ENCODE measurements at regions not wholly inside any gene's neighbourhood (a gene's known extent, or its start where the extent isn't known, plus 50 kb on each side); places are given as distances from the start of the nearest gene placed in this dataset.

- DNase-seq (ENCODE audit: extremely low read depth, low read depth), result no peak
- no peak for TF ChIP-seq CTCF (IDR thresholded peaks at IDR 0.05; ENCODE audit: low read depth, low read length, missing control alignments)
These were observed 162.9 kb upstream of the GATA6 start for GRCh38 chr18:22006458-22006857.

GRCh38 chr18:22009242-22009641, 160.1 kb upstream of the GATA6 start:
- no peak for DNase-seq (ENCODE audit: extremely low read depth, low read depth)
- no peak for TF ChIP-seq CTCF (IDR thresholded peaks at IDR 0.05; ENCODE audit: low read depth, low read length, missing control alignments)
- H3K4me3 ChIP-seq (replicated peaks; ENCODE audit: low read depth, low read length), result no peak overlapping the region

More at GRCh38 chr18:22006458-22006857, 162.9 kb upstream of the GATA6 start:
- no peak overlapping the region for H3K4me3 ChIP-seq (replicated peaks; ENCODE audit: low read depth, low read length)

GRCh38 chr18:22013993-22014392, 155.4 kb upstream of the GATA6 start:
- TF ChIP-seq CTCF (IDR thresholded peaks at IDR 0.05; ENCODE audit: low read depth, low read length, missing control alignments), result no peak
- no peak for DNase-seq (ENCODE audit: extremely low read depth, low read depth)
- no peak overlapping the region for H3K4me3 ChIP-seq (replicated peaks; ENCODE audit: low read depth, low read length)

GRCh38 chr18:22015156-22015555, 154.2 kb upstream of the GATA6 start:
- no peak for TF ChIP-seq CTCF (IDR thresholded peaks at IDR 0.05; ENCODE audit: low read depth, low read length, missing control alignments)
- no peak overlapping the region for H3K4me3 ChIP-seq (replicated peaks; ENCODE audit: low read depth, low read length)
- no peak for DNase-seq (ENCODE audit: extremely low read depth, low read depth)

- DNase-seq (ENCODE audit: extremely low read depth, low read depth), result no peak
These were observed 151.0 kb upstream of the GATA6 start for GRCh38 chr18:22018366-22018765.

GRCh38 chr18:22019193-22019592, 150.2 kb upstream of the GATA6 start:
- TF ChIP-seq CTCF (IDR thresholded peaks at IDR 0.05; ENCODE audit: low read depth, low read length, missing control alignments), result no peak
- no peak overlapping the region for H3K4me3 ChIP-seq (replicated peaks; ENCODE audit: low read depth, low read length)
- DNase-seq (ENCODE audit: extremely low read depth, low read depth), result no peak

More at GRCh38 chr18:22018366-22018765, 151.0 kb upstream of the GATA6 start:
- no peak overlapping the region for H3K4me3 ChIP-seq (replicated peaks; ENCODE audit: low read depth, low read length)
- TF ChIP-seq CTCF (IDR thresholded peaks at IDR 0.05; ENCODE audit: low read depth, low read length, missing control alignments), result no peak

GRCh38 chr18:22020127-22020866, 149.1 kb upstream of the GATA6 start:
- TF ChIP-seq CTCF (IDR thresholded peaks at IDR 0.05; ENCODE audit: low read depth, low read length, missing control alignments), result no peak
- DNase-seq (ENCODE audit: extremely low read depth, low read depth), result no peak

More at GRCh38 chr18:22020127-22020866, 149.1 kb upstream of the GATA6 start:
- H3K4me3 ChIP-seq (replicated peaks; ENCODE audit: low read depth, low read length), result no peak overlapping the region

All from HFF-Myc (cell line).